Ishikawa (cell line): ENCODE measurements at regions not wholly inside any gene's neighbourhood (a gene's known extent, or its start where the extent isn't known, plus 50 kb on each side); places are given as distances from the start of the nearest gene placed in this dataset.

Experiments
- CEBPB ChIP-seq: IDR thresholded peaks from 2 replicates; pipeline ENCODE4 v1.6.1; 2012
- EP300 ChIP-seq: IDR thresholded peaks from 2 replicates; pipeline ENCODE4 v1.6.1; 2012; ENCODE audit warnings: borderline replicate concordance
- NFIC ChIP-seq: IDR thresholded peaks from 2 replicates; pipeline ENCODE4 v1.6.1; 2012
- TAF1 ChIP-seq: IDR thresholded peaks from 2 replicates; pipeline ENCODE4 v1.6.1; 2012; ENCODE audit warnings: low read depth, mild to moderate bottlenecking
- TCF12 ChIP-seq: IDR thresholded peaks from 2 replicates; pipeline ENCODE4 v1.6.1; 2012; ENCODE audit warnings: low read depth
- TEAD4 ChIP-seq: IDR thresholded peaks from 2 replicates; pipeline ENCODE4 v1.6.1; 2012
- YY1 ChIP-seq: IDR thresholded peaks from 2 replicates; pipeline ENCODE4 v1.6.1; 2012; ENCODE audit warnings: low read depth
- TF ChIP-seq, protein P1 (sequence below): IDR thresholded peaks from 2 replicates; pipeline ENCODE4 v1.6.1; 2012
- TF ChIP-seq, protein P2 (sequence below): IDR thresholded peaks from 2 replicates; pipeline ENCODE4 v1.6.1; 2012
- TF ChIP-seq, protein P3 (sequence below): IDR thresholded peaks from 2 replicates; pipeline ENCODE4 v1.6.1; 2012; ENCODE audit warnings: low read depth, mild to moderate bottlenecking

GRCh38 chr12:20967756-20968155 lies 157.3 kb downstream of the SLCO1B3 start:
- TF ChIP-seq, protein P1, sequence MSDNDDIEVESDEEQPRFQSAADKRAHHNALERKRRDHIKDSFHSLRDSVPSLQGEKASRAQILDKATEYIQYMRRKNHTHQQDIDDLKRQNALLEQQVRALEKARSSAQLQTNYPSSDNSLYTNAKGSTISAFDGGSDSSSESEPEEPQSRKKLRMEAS, result no peak
- TF ChIP-seq, protein P2, sequence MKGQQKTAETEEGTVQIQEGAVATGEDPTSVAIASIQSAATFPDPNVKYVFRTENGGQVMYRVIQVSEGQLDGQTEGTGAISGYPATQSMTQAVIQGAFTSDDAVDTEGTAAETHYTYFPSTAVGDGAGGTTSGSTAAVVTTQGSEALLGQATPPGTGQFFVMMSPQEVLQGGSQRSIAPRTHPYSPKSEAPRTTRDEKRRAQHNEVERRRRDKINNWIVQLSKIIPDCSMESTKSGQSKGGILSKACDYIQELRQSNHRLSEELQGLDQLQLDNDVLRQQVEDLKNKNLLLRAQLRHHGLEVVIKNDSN, result no peak
- no peak for TF ChIP-seq TAF1
- TF ChIP-seq EP300, result no peak
- no peak for TF ChIP-seq TCF12
- TF ChIP-seq, protein P3, sequence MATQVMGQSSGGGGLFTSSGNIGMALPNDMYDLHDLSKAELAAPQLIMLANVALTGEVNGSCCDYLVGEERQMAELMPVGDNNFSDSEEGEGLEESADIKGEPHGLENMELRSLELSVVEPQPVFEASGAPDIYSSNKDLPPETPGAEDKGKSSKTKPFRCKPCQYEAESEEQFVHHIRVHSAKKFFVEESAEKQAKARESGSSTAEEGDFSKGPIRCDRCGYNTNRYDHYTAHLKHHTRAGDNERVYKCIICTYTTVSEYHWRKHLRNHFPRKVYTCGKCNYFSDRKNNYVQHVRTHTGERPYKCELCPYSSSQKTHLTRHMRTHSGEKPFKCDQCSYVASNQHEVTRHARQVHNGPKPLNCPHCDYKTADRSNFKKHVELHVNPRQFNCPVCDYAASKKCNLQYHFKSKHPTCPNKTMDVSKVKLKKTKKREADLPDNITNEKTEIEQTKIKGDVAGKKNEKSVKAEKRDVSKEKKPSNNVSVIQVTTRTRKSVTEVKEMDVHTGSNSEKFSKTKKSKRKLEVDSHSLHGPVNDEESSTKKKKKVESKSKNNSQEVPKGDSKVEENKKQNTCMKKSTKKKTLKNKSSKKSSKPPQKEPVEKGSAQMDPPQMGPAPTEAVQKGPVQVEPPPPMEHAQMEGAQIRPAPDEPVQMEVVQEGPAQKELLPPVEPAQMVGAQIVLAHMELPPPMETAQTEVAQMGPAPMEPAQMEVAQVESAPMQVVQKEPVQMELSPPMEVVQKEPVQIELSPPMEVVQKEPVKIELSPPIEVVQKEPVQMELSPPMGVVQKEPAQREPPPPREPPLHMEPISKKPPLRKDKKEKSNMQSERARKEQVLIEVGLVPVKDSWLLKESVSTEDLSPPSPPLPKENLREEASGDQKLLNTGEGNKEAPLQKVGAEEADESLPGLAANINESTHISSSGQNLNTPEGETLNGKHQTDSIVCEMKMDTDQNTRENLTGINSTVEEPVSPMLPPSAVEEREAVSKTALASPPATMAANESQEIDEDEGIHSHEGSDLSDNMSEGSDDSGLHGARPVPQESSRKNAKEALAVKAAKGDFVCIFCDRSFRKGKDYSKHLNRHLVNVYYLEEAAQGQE, result no peak
- TF ChIP-seq TEAD4, result no peak
- no peak for TF ChIP-seq CEBPB
- no peak for TF ChIP-seq YY1
- TF ChIP-seq NFIC, result no peak
